H1 (cell line): ENCODE measurements at regions not wholly inside any gene's neighbourhood (a gene's known extent, or its start where the extent isn't known, plus 50 kb on each side); places are given as distances from the start of the nearest gene placed in this dataset.

Source experiments
- BRCA1 ChIP-seq: IDR thresholded peaks from 2 replicates; pipeline ENCODE4 v1.6.1; 2012; ENCODE audit warnings: low read depth, low read length, improper control_type of control experiment
- CEBPB ChIP-seq: IDR thresholded peaks from 2 replicates; pipeline ENCODE4 v1.6.1; 2012; ENCODE audit warnings: low read depth, low read length
- CTCF ChIP-seq, 3 experiments: IDR thresholded peaks; 1 replicate in 2 of 3; 2 replicates in 1 of 3; pipeline versions ENCODE4 v1.5.1 to v1.6.1; 2011; ENCODE audit warnings: low read length in 3 of 3, mild to moderate bottlenecking in 3 of 3, inconsistent platforms in 2 of 3, low read depth in 1 of 3, moderate library complexity in 1 of 3; ENCODE audit not compliant: insufficient read depth in 1 of 3; ENCODE audit errors: control extremely low read depth in 1 of 3
- EGR1 ChIP-seq: IDR thresholded peaks from 2 replicates; pipeline ENCODE4 v1.6.1; 2011; ENCODE audit warnings: low read depth, low read length, borderline replicate concordance
- EP300 ChIP-seq, 2 experiments: IDR thresholded peaks; 1 replicate in 1 of 2; 2 replicates in 1 of 2; pipeline ENCODE4 v1.6.1; 2011 to 2012; ENCODE audit warnings: low read depth in 2 of 2, low read length in 2 of 2, mild to moderate bottlenecking in 2 of 2, borderline replicate concordance in 1 of 2, inconsistent platforms in 1 of 2, moderate library complexity in 1 of 2
- HDAC2 ChIP-seq, 2 experiments: fragments of 300-600 bp in 1 of 2; sonication (generic) in 1 of 2; IDR thresholded peaks; 2 replicates each; pipeline ENCODE4 v1.6.1; 2011 to 2012; ENCODE audit warnings: low read depth in 2 of 2, low read length in 2 of 2, mild to moderate bottlenecking in 2 of 2, moderate library complexity in 2 of 2, borderline replicate concordance in 1 of 2, inconsistent platforms in 1 of 2
- JUND ChIP-seq: IDR thresholded peaks from 2 replicates; pipeline ENCODE4 v1.6.1; 2011; ENCODE audit warnings: mild to moderate bottlenecking, improper control_type of control experiment, low read length
- MAFK ChIP-seq: IDR thresholded peaks from 2 replicates; pipeline ENCODE4 v1.6.1; 2012; ENCODE audit warnings: low read depth, mild to moderate bottlenecking, improper control_type of control experiment, low read length
- RBBP5 ChIP-seq: IDR thresholded peaks from 2 replicates; pipeline ENCODE4 v1.7.1; 2012; ENCODE audit warnings: low read depth, mild to moderate bottlenecking, inconsistent platforms, low read length, moderate library complexity, borderline replicate concordance
- SIX5 ChIP-seq: IDR thresholded peaks from 2 replicates; pipeline ENCODE4 v1.6.1; 2011; ENCODE audit warnings: mild to moderate bottlenecking, low read depth, low read length
- YY1 ChIP-seq: IDR thresholded peaks from 2 replicates; pipeline ENCODE4 v1.6.1; 2011; ENCODE audit warnings: low read depth, mild to moderate bottlenecking, low read length
- TF ChIP-seq, protein P1 (sequence below): IDR thresholded peaks from 2 replicates; pipeline ENCODE4 v1.6.1; 2011; ENCODE audit warnings: low read depth, mild to moderate bottlenecking, low read length; ENCODE audit not compliant: insufficient read depth

GRCh38 chr21:35562876-35563275, 497.4 kb downstream of the SETD4 start:
- no peak for TF ChIP-seq YY1
- no peak for TF ChIP-seq CEBPB
- TF ChIP-seq SIX5 = no peak
- no peak for TF ChIP-seq RBBP5
- TF ChIP-seq MAFK = no peak
- no peak for TF ChIP-seq JUND
- no peak for TF ChIP-seq EP300 (IDR thresholded peaks at IDR 0.05; ENCODE audit: borderline replicate concordance in 1 of 2, low read depth in 2 of 2, low read length in 2 of 2)
- no peak for TF ChIP-seq HDAC2 (IDR thresholded peaks at IDR 0.05; ENCODE audit: borderline replicate concordance in 1 of 2, low read depth in 2 of 2, low read length in 2 of 2)
- TF ChIP-seq, protein P1, sequence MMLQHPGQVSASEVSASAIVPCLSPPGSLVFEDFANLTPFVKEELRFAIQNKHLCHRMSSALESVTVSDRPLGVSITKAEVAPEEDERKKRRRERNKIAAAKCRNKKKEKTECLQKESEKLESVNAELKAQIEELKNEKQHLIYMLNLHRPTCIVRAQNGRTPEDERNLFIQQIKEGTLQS = no peak
- no peak for TF ChIP-seq EGR1
- TF ChIP-seq BRCA1 = no peak
- no peak for TF ChIP-seq CTCF (IDR thresholded peaks at IDR 0.05; ENCODE audit: control extremely low read depth in 1 of 3, insufficient read depth in 1 of 3, low read depth in 1 of 3, low read length in 3 of 3)
